Suprapubic skin (tissue), 4 donors: ENCODE measurements at regions not wholly inside any gene's neighbourhood (a gene's known extent, or its start where the extent isn't known, plus 50 kb on each side); places are given as distances from the start of the nearest gene placed in this dataset.
"Not testable (repeated sequence)": the region's sequence is repeated elsewhere in the genome, so short reads cannot be mapped to it uniquely, and the experiment has no call there.

ENCODE experiments used
- DNase-seq, 2 donors: peaks; one replicate each; pipeline ENCODE4 v3.0.0-alpha.2; 2019; ENCODE audit warnings: low spot score in 2 of 2
- H3K27ac ChIP-seq: fragments of 200-600 bp; sonication (generic); one replicate; pipeline ENCODE4 v1.5.1; 2019
- H3K27me3 ChIP-seq: fragments of 200-600 bp; sonication (generic); one replicate; pipeline ENCODE4 v1.5.1; 2019
- H3K36me3 ChIP-seq: fragments of 200-600 bp; sonication (generic); one replicate; pipeline ENCODE4 v1.5.1; 2019
- H3K4me1 ChIP-seq: fragments of 200-600 bp; sonication (generic); one replicate; pipeline ENCODE4 v1.5.1; 2019
- H3K4me3 ChIP-seq: fragments of 200-600 bp; sonication (generic); one replicate; pipeline ENCODE4 v1.5.1; 2019; ENCODE audit warnings: mild to moderate bottlenecking
- H3K9me3 ChIP-seq: fragments of 200-600 bp; sonication (generic); one replicate; pipeline ENCODE4 v1.5.1; 2019
- EP300 ChIP-seq: sonication (generic); formaldehyde crosslinking; IDR thresholded peaks from one replicate; pipeline ENCODE4 v1.6.1; 2017; ENCODE audit warnings: antibody characterized with exemption
- POLR2A ChIP-seq, 2 donors: fragments of 450-650 bp; IDR thresholded peaks; one replicate each; pipeline ENCODE4 v1.6.1; 2017; ENCODE audit warnings: antibody characterized with exemption in 2 of 2, mild to moderate bottlenecking in 2 of 2, moderate library complexity in 2 of 2
- POLR2AphosphoS5 ChIP-seq, 3 donors: sonication (generic); formaldehyde crosslinking; IDR thresholded peaks; one replicate each; pipeline ENCODE4 v1.6.1; 2017; ENCODE audit warnings: antibody characterized with exemption in 3 of 3
- WGBS: methylation state at CpG from one replicate; pipeline ENCODE4 v1.1.5; 2018; 5-methylcytosine and 5-hydroxymethylcytosine counted together
- TF ChIP-seq, protein P1 (sequence below), 2 donors: fragments of 200-600 bp in 1 of 2; fragments of 450-650 bp in 1 of 2; sonication (generic) in 1 of 2; IDR thresholded peaks; one replicate each; pipeline ENCODE4 v1.5.1; 2016 to 2019; ENCODE audit warnings: antibody characterized with exemption in 2 of 2, mild to moderate bottlenecking in 1 of 2, moderate library complexity in 1 of 2

DNA sequence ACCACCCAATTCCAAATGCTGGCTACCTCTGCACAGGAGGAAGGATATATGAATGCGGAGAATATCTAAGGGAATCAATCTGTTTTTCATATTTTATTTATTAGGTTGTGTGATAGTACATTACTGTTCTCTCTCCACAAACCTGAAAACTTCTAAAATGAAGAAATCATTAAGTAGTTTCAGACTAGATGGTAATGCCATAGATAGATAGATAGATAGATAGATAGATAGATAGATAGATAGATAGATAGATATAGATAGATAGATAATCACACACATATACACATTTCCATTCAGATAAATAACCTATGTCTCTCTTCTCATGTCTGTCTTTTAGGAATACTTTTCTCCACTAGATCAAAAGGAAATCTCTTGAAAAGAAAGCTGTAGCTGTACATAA is 126.1 kb upstream of the TSPAN8 start:
- no peak for DNase-seq
- Histone ChIP-seq H3K27ac (no peak overlapping the region), H3K27me3 (no peaks in the 10 kb centered on the region), H3K36me3 (no peaks in the 10 kb centered on the region), H3K9me3 (no peaks in the 10 kb centered on the region), H3K4me3 (no peak overlapping the region), H3K4me1 (no peaks in the 10 kb centered on the region)
- 91% methylated on average over 1 of the region's 1 CpG for WGBS
- TF ChIP-seq EP300 (no peak), POLR2AphosphoS5 (IDR thresholded peaks at IDR 0.05) (no peak), POLR2A (IDR thresholded peaks at IDR 0.05) (no peak)
- TF ChIP-seq, protein P1, sequence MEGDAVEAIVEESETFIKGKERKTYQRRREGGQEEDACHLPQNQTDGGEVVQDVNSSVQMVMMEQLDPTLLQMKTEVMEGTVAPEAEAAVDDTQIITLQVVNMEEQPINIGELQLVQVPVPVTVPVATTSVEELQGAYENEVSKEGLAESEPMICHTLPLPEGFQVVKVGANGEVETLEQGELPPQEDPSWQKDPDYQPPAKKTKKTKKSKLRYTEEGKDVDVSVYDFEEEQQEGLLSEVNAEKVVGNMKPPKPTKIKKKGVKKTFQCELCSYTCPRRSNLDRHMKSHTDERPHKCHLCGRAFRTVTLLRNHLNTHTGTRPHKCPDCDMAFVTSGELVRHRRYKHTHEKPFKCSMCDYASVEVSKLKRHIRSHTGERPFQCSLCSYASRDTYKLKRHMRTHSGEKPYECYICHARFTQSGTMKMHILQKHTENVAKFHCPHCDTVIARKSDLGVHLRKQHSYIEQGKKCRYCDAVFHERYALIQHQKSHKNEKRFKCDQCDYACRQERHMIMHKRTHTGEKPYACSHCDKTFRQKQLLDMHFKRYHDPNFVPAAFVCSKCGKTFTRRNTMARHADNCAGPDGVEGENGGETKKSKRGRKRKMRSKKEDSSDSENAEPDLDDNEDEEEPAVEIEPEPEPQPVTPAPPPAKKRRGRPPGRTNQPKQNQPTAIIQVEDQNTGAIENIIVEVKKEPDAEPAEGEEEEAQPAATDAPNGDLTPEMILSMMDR (IDR thresholded peaks at IDR 0.05) = no peak

DNA sequence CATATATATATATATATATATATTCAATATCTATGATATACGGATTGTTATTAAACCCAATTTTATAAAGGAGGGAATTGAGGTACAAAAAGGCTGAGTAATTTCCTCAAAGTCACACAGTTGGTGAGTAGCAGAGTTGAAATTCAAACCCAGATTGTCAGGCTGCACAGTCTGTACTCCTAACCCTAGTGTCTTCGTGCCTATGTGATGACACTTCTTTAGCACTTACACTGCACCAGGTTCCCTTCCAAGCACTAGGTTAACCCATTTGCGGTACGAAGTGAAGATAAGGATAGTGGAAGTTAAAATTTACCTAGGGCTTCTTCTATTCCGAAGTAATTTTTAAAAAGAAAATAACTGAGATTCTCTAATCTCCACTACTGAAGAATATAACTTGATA is 125.1 kb upstream of the TSPAN8 start:
- Histone ChIP-seq H3K36me3 (no peaks in the 10 kb centered on the region), H3K27ac (no peak overlapping the region), H3K4me3 (no peak overlapping the region), H3K4me1 (no peaks in the 10 kb centered on the region), H3K9me3 (no peaks in the 10 kb centered on the region), H3K27me3 (no peaks in the 10 kb centered on the region)
- 95% methylated on average over 5 of the region's 5 CpGs for WGBS
- TF ChIP-seq, protein P1 (IDR thresholded peaks at IDR 0.05) = no peak
- TF ChIP-seq EP300 (no peak), POLR2AphosphoS5 (IDR thresholded peaks at IDR 0.05) (no peak), POLR2A (IDR thresholded peaks at IDR 0.05) (no peak)
- DNase-seq = no peak

DNA sequence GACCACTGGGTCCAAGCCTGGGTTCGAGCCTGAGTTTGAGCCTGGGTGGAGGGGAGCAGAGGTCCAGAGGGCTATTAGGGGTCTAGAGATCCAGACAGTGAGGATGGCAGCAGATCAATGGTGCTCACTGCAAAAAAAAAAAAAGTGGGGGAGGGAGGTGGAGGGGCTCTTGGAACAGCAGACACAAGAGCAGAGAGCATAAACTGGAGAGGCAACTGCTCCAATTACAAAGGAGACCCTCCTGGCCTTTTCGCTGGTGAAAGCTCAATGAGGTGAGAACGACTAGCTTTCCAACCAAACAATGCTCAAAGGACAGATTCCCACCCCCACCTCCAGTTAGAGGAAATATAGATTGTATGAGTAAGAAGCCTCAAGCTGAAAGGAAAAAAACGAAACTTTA is 124.2 kb upstream of the TSPAN8 start:
- DNase-seq = no peak
- Histone ChIP-seq H3K27me3 (no peaks in the 10 kb centered on the region), H3K36me3 (no peaks in the 10 kb centered on the region), H3K27ac (no peak overlapping the region), H3K4me3 (no peak overlapping the region), H3K4me1 (no peaks in the 10 kb centered on the region), H3K9me3 (no peaks in the 10 kb centered on the region)
- WGBS = 48% methylated on average over 4 of the region's 4 CpGs
- TF ChIP-seq, protein P1 (IDR thresholded peaks at IDR 0.05) = no peak
- TF ChIP-seq POLR2A (IDR thresholded peaks at IDR 0.05) = no peak
- TF ChIP-seq POLR2AphosphoS5 (IDR thresholded peaks at IDR 0.05) = no peak
- TF ChIP-seq EP300 = no peak

DNA sequence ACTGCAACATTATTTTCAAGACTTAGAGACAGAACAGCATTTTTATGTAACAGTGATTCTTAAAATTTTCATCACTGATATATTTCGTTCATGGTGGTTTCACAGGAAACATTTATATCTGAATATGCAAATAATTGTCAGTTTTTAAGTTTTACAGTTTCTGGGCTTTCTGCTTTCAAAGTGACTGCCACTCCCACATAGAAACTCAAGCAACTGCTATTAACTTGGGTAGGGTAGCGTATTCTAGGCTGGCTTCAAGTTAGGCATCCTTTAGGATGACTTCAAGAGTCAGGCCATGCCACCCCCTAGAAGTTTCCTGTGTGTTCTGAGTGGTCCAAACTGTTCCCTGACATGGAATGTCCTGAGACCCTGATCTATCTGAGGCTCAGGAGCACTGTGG is 123.6 kb upstream of the TSPAN8 start:
- WGBS = 86% methylated on average over 2 of the region's 2 CpGs
- no peaks in the 10 kb centered on the region for H3K27me3 ChIP-seq
- no peak overlapping the region for H3K27ac ChIP-seq
- H3K4me1 ChIP-seq = no peaks in the 10 kb centered on the region
- no peaks in the 10 kb centered on the region for H3K9me3 ChIP-seq
- no peak for TF ChIP-seq EP300
- no peak overlapping the region for H3K4me3 ChIP-seq
- DNase-seq = no peak
- H3K36me3 ChIP-seq = no peaks in the 10 kb centered on the region

DNA sequence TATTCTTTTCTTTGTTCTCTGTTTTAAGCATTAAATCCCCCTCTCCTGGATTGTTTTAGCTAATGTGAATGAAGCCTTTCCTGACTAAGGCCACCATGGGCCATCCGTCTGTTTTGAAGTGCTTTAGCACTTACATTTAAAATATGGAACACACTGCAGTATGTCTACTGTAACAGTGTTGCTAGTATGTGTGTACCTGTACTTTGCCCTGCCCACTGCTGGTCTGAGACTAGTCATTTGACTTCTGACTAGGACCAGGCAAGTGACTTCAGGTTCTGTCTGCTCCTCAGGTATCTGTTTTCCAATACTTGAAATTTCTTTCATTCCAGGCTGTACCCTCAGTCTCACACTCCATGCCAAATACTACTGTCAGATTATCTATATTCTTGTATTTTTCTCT is 120.1 kb upstream of the TSPAN8 start:
- DNase-seq = no peak
- WGBS = 96% methylated on average over 1 of the region's 1 CpG
- no peaks in the 10 kb centered on the region for H3K36me3 ChIP-seq

DNA sequence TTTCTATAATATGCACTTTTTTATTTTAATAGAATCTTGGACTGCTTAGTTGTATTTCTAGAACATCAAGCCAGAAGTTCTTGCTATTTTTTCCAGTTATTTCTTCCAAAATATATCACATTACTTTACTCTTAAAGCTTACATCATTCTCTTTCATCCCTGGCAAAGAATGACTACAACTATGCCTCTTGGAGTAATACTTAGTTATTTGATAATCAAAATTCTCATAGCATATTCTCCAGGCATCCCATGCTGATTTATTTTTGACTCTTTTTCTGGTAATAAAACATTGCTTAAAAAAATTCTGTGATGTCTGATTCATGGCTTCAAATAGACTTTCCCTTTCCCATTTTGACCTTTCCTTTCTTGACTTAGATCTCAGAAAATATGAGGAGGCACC is 118.7 kb upstream of the TSPAN8 start:
- H3K27me3 ChIP-seq = no peaks in the 10 kb centered on the region
- no peak overlapping the region for H3K27ac ChIP-seq
- no peaks in the 10 kb centered on the region for H3K9me3 ChIP-seq
- H3K4me3 ChIP-seq = no peak overlapping the region
- no peak for DNase-seq
- H3K36me3 ChIP-seq = no peaks in the 10 kb centered on the region
- H3K4me1 ChIP-seq = no peaks in the 10 kb centered on the region
- TF ChIP-seq POLR2AphosphoS5 (IDR thresholded peaks at IDR 0.05) = no peak
- no peak for TF ChIP-seq EP300
- TF ChIP-seq, protein P1 (IDR thresholded peaks at IDR 0.05) = no peak
- TF ChIP-seq POLR2A (IDR thresholded peaks at IDR 0.05) = no peak

More for the DNA sequence above, 120.1 kb upstream of the TSPAN8 start:
- no peaks in the 10 kb centered on the region for H3K27me3 ChIP-seq
- TF ChIP-seq POLR2A (IDR thresholded peaks at IDR 0.05) = no peak
- TF ChIP-seq, protein P1 (IDR thresholded peaks at IDR 0.05) = no peak
- TF ChIP-seq POLR2AphosphoS5 (IDR thresholded peaks at IDR 0.05) = no peak
- no peak for TF ChIP-seq EP300
- no peak overlapping the region for H3K4me3 ChIP-seq
- H3K9me3 ChIP-seq = no peaks in the 10 kb centered on the region
- no peak overlapping the region for H3K27ac ChIP-seq
- no peaks in the 10 kb centered on the region for H3K4me1 ChIP-seq

DNA sequence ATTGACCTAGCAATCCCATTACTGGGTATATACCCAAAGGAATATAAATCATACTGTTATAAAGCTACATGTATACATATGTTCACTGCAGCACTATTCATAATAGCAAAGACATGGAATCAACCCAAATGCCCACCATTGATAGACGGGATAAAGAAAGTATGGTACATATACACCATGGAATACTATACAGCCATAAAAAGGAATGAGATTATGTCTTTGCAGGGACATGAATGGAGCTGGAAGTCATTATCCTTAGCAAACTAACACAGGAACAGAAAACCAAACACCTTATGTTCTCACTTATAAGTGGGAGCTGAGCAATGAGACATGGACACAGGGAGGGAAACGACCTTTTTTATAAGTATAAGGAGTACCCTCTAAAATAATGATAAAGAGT is 113.0 kb upstream of the TSPAN8 start:
- not testable (repeated sequence) for H3K27me3 ChIP-seq, H3K27ac ChIP-seq, H3K4me1 ChIP-seq, H3K4me3 ChIP-seq, DNase-seq, H3K9me3 ChIP-seq, H3K36me3 ChIP-seq
- 91% methylated on average over 2 of the region's 2 CpGs for WGBS
